ENCODE measurements at regions not wholly inside any gene's neighbourhood (a gene's known extent, or its start where the extent isn't known, plus 50 kb on each side); places are given as distances from the start of the nearest gene placed in this dataset.

- TF ChIP-seq CTCF (IDR thresholded peaks at IDR 0.05; ENCODE audit: low read depth, low read length) (no peak), POLR2A (IDR thresholded peaks at IDR 0.05; ENCODE audit: extremely low read depth, insufficient read length) (no peak)
These were observed 60.7 kb upstream of the CNEP1R1 start for GRCh38 chr16:49964316-49964715.

Data from NB4 (cell line).